ENCODE measurements at regions not wholly inside any gene's neighbourhood (a gene's known extent, or its start where the extent isn't known, plus 50 kb on each side); places are given as distances from the start of the nearest gene placed in this dataset.

GRCh38 chr6:50305660-50306059, 255.9 kb upstream of the DEFB112 start:
- ChIA-PET CTCF (no interaction called here), POLR2A (no interaction called here)
- TF ChIP-seq CTCF (IDR thresholded peaks at IDR 0.05; ENCODE audit: insufficient read depth, low read length, missing control alignments): no peak
- H3K4me3 ChIP-seq (ENCODE audit: low read depth, low read length): no peak overlapping the region
- DNase-seq (ENCODE audit: low read depth, low spot score): no peak

- ChIA-PET POLR2A (no interaction called here), CTCF (no interaction called here)
- no peak for TF ChIP-seq CTCF (IDR thresholded peaks at IDR 0.05; ENCODE audit: insufficient read depth, low read length, missing control alignments)
- DNase-seq (ENCODE audit: low read depth, low spot score): no peak
- H3K4me3 ChIP-seq (ENCODE audit: low read depth, low read length): no peak overlapping the region
Observed at GRCh38 chr6:50318536-50318935, 268.8 kb upstream of the DEFB112 start.

- DNase-seq (ENCODE audit: low read depth, low spot score): no peak
- TF ChIP-seq CTCF (IDR thresholded peaks at IDR 0.05; ENCODE audit: insufficient read depth, low read length, missing control alignments): no peak
- ChIA-PET POLR2A (interaction anchor here (0.6 kb wide), 1 partner anchor 114 kb away, joined by 4 read pairs; no protein-coding TSS in a partner anchor), CTCF (no interaction called here)
- no peak overlapping the region for H3K4me3 ChIP-seq (ENCODE audit: low read depth, low read length)
Observed at GRCh38 chr6:50330347-50330746, 280.6 kb upstream of the DEFB112 start.

- POLR2A ChIA-PET: interaction anchor here (0.6 kb wide), 1 partner anchor 113 kb away, joined by 4 read pairs; no protein-coding TSS in a partner anchor
- TF ChIP-seq CTCF (IDR thresholded peaks at IDR 0.05; ENCODE audit: insufficient read depth, low read length, missing control alignments): no peak
- no peak for DNase-seq (ENCODE audit: low read depth, low spot score)
- CTCF ChIA-PET: no interaction called here
- H3K4me3 ChIP-seq (ENCODE audit: low read depth, low read length): no peak overlapping the region
Observed at GRCh38 chr6:50330963-50331362, 281.2 kb upstream of the DEFB112 start.

- TF ChIP-seq CTCF (IDR thresholded peaks at IDR 0.05; ENCODE audit: insufficient read depth, low read length, missing control alignments): no peak
- no peak overlapping the region for H3K4me3 ChIP-seq (ENCODE audit: low read depth, low read length)
- CTCF ChIA-PET: no interaction called here
- DNase-seq (ENCODE audit: low read depth, low spot score): no peak
- POLR2A ChIA-PET: no interaction called here
Observed at GRCh38 chr6:50333696-50334095, 284.0 kb upstream of the DEFB112 start.

GRCh38 chr6:50337532-50338122, 287.9 kb upstream of the DEFB112 start:
- no peak overlapping the region for H3K4me3 ChIP-seq (ENCODE audit: low read depth, low read length)
- no peak for DNase-seq (ENCODE audit: low read depth, low spot score)
- CTCF ChIA-PET: no interaction called here
- no peak for TF ChIP-seq CTCF (IDR thresholded peaks at IDR 0.05; ENCODE audit: insufficient read depth, low read length, missing control alignments)
- POLR2A ChIA-PET: no interaction called here
